ENCODE measurements at regions not wholly inside any gene's neighbourhood (a gene's known extent, or its start where the extent isn't known, plus 50 kb on each side); places are given as distances from the start of the nearest gene placed in this dataset.

GRCh38 chr18:47718646-47719045, 211.8 kb downstream of the SMAD2 start:
- H3K4me3 ChIP-seq (ENCODE audit: low read depth, low read length, poor library complexity, severe bottlenecking): no peak overlapping the region
- no peak overlapping the region for H3K4me2 ChIP-seq (ENCODE audit: low read length)
- H3K9ac ChIP-seq (ENCODE audit: low read length): no peak overlapping the region
- H3K4me1 ChIP-seq (ENCODE audit: insufficient read depth, low read length, severe bottlenecking): no peaks in the 10 kb centered on the region
- no peaks in the 10 kb centered on the region for H3F3A ChIP-seq (ENCODE audit: insufficient read depth, low read length)
- no peaks in the 10 kb centered on the region for H3K9me2 ChIP-seq (ENCODE audit: low read depth, low read length)
- H3K9me3 ChIP-seq (ENCODE audit: low read length): no peaks in the 10 kb centered on the region
- H3K79me2 ChIP-seq (ENCODE audit: insufficient read depth, low read length): no peaks in the 10 kb centered on the region
- H2AFZ ChIP-seq (ENCODE audit: low read length): no peak overlapping the region
- no peaks in the 10 kb centered on the region for H3K36me3 ChIP-seq (ENCODE audit: insufficient read depth, low read length)
- H3K27me3 ChIP-seq (ENCODE audit: insufficient read depth, low read length): no peaks in the 10 kb centered on the region
- no peak overlapping the region for H3K27ac ChIP-seq (ENCODE audit: low read depth, low read length, poor library complexity, severe bottlenecking)
- no peak for TF ChIP-seq EZH2 (IDR thresholded peaks at IDR 0.05; ENCODE audit: borderline replicate concordance, low read length)
- TF ChIP-seq CTCF (IDR thresholded peaks at IDR 0.05; ENCODE audit: low read length): no peak
- H4K20me1 ChIP-seq (ENCODE audit: insufficient read depth, low read length): no peaks in the 10 kb centered on the region

- Histone ChIP-seq H3K9ac (ENCODE audit: low read length) (no peak overlapping the region), H3K9me3 (ENCODE audit: low read length) (no peaks in the 10 kb centered on the region), H3K4me2 (ENCODE audit: low read length) (no peak overlapping the region), H3K27me3 (ENCODE audit: insufficient read depth, low read length) (no peaks in the 10 kb centered on the region; the same call in 1 of the 2 replicates), H3K79me2 (ENCODE audit: insufficient read depth, low read length) (no peaks in the 10 kb centered on the region), H3K36me3 (ENCODE audit: insufficient read depth, low read length) (no peaks in the 10 kb centered on the region), H3K27ac (ENCODE audit: low read depth, low read length, poor library complexity, severe bottlenecking) (no peak overlapping the region), H3F3A (ENCODE audit: insufficient read depth, low read length) (no peaks in the 10 kb centered on the region), H4K20me1 (ENCODE audit: insufficient read depth, low read length) (no peaks in the 10 kb centered on the region), H2AFZ (ENCODE audit: low read length) (no peak overlapping the region), H3K4me3 (ENCODE audit: low read depth, low read length, poor library complexity, severe bottlenecking) (no peak overlapping the region), H3K9me2 (ENCODE audit: low read depth, low read length) (no peaks in the 10 kb centered on the region), H3K4me1 (ENCODE audit: insufficient read depth, low read length, severe bottlenecking) (no peaks in the 10 kb centered on the region)
- no peak for TF ChIP-seq EZH2 (IDR thresholded peaks at IDR 0.05; ENCODE audit: borderline replicate concordance, low read length)
- no peak for TF ChIP-seq CTCF (IDR thresholded peaks at IDR 0.05; ENCODE audit: low read length)
These were observed 213.2 kb downstream of the SMAD2 start for GRCh38 chr18:47717257-47717656.

GRCh38 chr18:47716632-47717185, 213.8 kb downstream of the SMAD2 start:
- no peaks in the 10 kb centered on the region for H3K9me2 ChIP-seq (ENCODE audit: low read depth, low read length)
- no peaks in the 10 kb centered on the region for H3F3A ChIP-seq (ENCODE audit: insufficient read depth, low read length)
- TF ChIP-seq CTCF (IDR thresholded peaks at IDR 0.05; ENCODE audit: low read length) (no peak), EZH2 (IDR thresholded peaks at IDR 0.05; ENCODE audit: borderline replicate concordance, low read length) (no peak)
- no peaks in the 10 kb centered on the region for H3K36me3 ChIP-seq (ENCODE audit: insufficient read depth, low read length)
- H3K4me2 ChIP-seq (ENCODE audit: low read length): no peak overlapping the region
- H3K79me2 ChIP-seq (ENCODE audit: insufficient read depth, low read length): no peaks in the 10 kb centered on the region
- no peak overlapping the region for H3K9ac ChIP-seq (ENCODE audit: low read length)
- H3K4me1 ChIP-seq (ENCODE audit: insufficient read depth, low read length, severe bottlenecking): no peaks in the 10 kb centered on the region
- no peak overlapping the region for H2AFZ ChIP-seq (ENCODE audit: low read length)
- no peaks in the 10 kb centered on the region; the same call in 1 of the 2 replicates for H3K27me3 ChIP-seq (ENCODE audit: insufficient read depth, low read length)
- H3K9me3 ChIP-seq (ENCODE audit: low read length): no peaks in the 10 kb centered on the region
- H3K27ac ChIP-seq (ENCODE audit: low read depth, low read length, poor library complexity, severe bottlenecking): no peak overlapping the region
- no peak overlapping the region for H3K4me3 ChIP-seq (ENCODE audit: low read depth, low read length, poor library complexity, severe bottlenecking)
- H4K20me1 ChIP-seq (ENCODE audit: insufficient read depth, low read length): no peaks in the 10 kb centered on the region

Data from OCI-LY1 (cell line).